ENCODE measurements at regions not wholly inside any gene's neighbourhood (a gene's known extent, or its start where the extent isn't known, plus 50 kb on each side); places are given as distances from the start of the nearest gene placed in this dataset.

GRCh38 chr3:163562625-163563024 is 1515.7 kb downstream of the SI start:
- no peaks in the 10 kb centered on the region for H4K20me1 ChIP-seq (ENCODE audit: insufficient read depth)
- H3K27me3 ChIP-seq (ENCODE audit: insufficient read depth, low read depth): no peaks in the 10 kb centered on the region
- TF ChIP-seq CTCF (conservative IDR thresholded peaks at IDR 0.05; ENCODE audit: low read depth, low read length): no peak
- H3K4me3 ChIP-seq (IDR thresholded peaks at IDR 0.05; ENCODE audit: insufficient read depth, low read depth, low read length): no peak overlapping the region
- no peak overlapping the region for H3K4me2 ChIP-seq
- H3K27ac ChIP-seq: no peak overlapping the region
- H3K36me3 ChIP-seq (ENCODE audit: insufficient read depth): no peaks in the 10 kb centered on the region
- no peak overlapping the region for H3K9ac ChIP-seq
- H2AFZ ChIP-seq (ENCODE audit: low read depth): no peak overlapping the region
- H3K79me2 ChIP-seq (ENCODE audit: insufficient read depth, low read depth): no peaks in the 10 kb centered on the region
- no peaks in the 10 kb centered on the region for H3K4me1 ChIP-seq (ENCODE audit: low read depth, poor library complexity, severe bottlenecking)

DNA sequence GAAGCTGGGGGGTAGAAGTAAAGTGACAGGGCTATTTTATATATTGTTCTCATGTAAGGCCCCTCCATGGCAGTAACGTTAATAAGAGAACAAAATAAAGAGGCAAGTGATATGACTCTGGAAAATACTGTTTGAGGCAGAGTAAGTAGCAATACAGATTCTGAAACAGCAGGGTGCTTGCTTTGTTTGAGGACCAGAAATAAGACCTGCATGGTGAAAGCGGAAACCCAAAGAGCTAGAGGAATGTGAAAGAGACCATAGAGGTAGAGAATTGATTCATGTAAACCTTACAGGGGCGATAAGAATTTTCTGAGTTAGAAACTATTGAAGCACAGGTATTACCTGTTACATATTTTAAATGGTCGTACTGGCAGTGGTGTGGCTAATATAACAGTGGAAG is 1517.1 kb downstream of the SI start:
- Histone ChIP-seq H4K20me1 (ENCODE audit: insufficient read depth) (no peaks in the 10 kb centered on the region), H3K4me3 (IDR thresholded peaks at IDR 0.05; ENCODE audit: insufficient read depth, low read depth, low read length) (no peak overlapping the region), H3K36me3 (ENCODE audit: insufficient read depth) (no peaks in the 10 kb centered on the region), H3K27me3 (ENCODE audit: insufficient read depth, low read depth) (no peaks in the 10 kb centered on the region), H3K4me1 (ENCODE audit: low read depth, poor library complexity, severe bottlenecking) (no peaks in the 10 kb centered on the region), H3K9ac (no peak overlapping the region), H2AFZ (ENCODE audit: low read depth) (no peak overlapping the region), H3K79me2 (ENCODE audit: insufficient read depth, low read depth) (no peaks in the 10 kb centered on the region), H3K4me2 (no peak overlapping the region), H3K27ac (no peak overlapping the region)
- no peak for TF ChIP-seq CTCF (conservative IDR thresholded peaks at IDR 0.05; ENCODE audit: low read depth, low read length)

- H3K79me2 ChIP-seq (ENCODE audit: insufficient read depth, low read depth): no peaks in the 10 kb centered on the region
- H3K27me3 ChIP-seq (ENCODE audit: insufficient read depth, low read depth): no peaks in the 10 kb centered on the region
- H3K4me3 ChIP-seq (IDR thresholded peaks at IDR 0.05; ENCODE audit: insufficient read depth, low read depth, low read length): no peak overlapping the region
- no peaks in the 10 kb centered on the region for H3K4me1 ChIP-seq (ENCODE audit: low read depth, poor library complexity, severe bottlenecking)
- H3K4me2 ChIP-seq: no peak overlapping the region
- H3K36me3 ChIP-seq (ENCODE audit: insufficient read depth): no peaks in the 10 kb centered on the region
- no peak overlapping the region for H2AFZ ChIP-seq (ENCODE audit: low read depth)
- no peak overlapping the region for H3K27ac ChIP-seq
- no peak overlapping the region for H3K9ac ChIP-seq
- no peak for TF ChIP-seq CTCF (conservative IDR thresholded peaks at IDR 0.05; ENCODE audit: low read depth, low read length)
- H4K20me1 ChIP-seq (ENCODE audit: insufficient read depth): no peaks in the 10 kb centered on the region
Observed at GRCh38 chr3:163560459-163560858, 1517.8 kb downstream of the SI start.

GRCh38 chr3:163556813-163557523 is 1521.3 kb downstream of the SI start:
- H3K27ac ChIP-seq: no peak overlapping the region
- no peaks in the 10 kb centered on the region for H4K20me1 ChIP-seq (ENCODE audit: insufficient read depth)
- H3K36me3 ChIP-seq (ENCODE audit: insufficient read depth): no peaks in the 10 kb centered on the region
- no peak for TF ChIP-seq CTCF (conservative IDR thresholded peaks at IDR 0.05; ENCODE audit: low read depth, low read length)
- no peak overlapping the region for H3K4me2 ChIP-seq
- no peak overlapping the region for H3K9ac ChIP-seq
- H3K79me2 ChIP-seq (ENCODE audit: insufficient read depth, low read depth): no peaks in the 10 kb centered on the region
- no peak overlapping the region for H3K4me3 ChIP-seq (IDR thresholded peaks at IDR 0.05; ENCODE audit: insufficient read depth, low read depth, low read length)
- no peaks in the 10 kb centered on the region for H3K27me3 ChIP-seq (ENCODE audit: insufficient read depth, low read depth)
- no peaks in the 10 kb centered on the region for H3K4me1 ChIP-seq (ENCODE audit: low read depth, poor library complexity, severe bottlenecking)
- H2AFZ ChIP-seq (ENCODE audit: low read depth): no peak overlapping the region

Measured in KMS-11 (cell line).